AG04449 (cell line): ENCODE measurements at regions not wholly inside any gene's neighbourhood (a gene's known extent, or its start where the extent isn't known, plus 50 kb on each side); places are given as distances from the start of the nearest gene placed in this dataset.

ENCODE experiments used
- CTCF ChIA-PET: fragments of 350-600 bp; formaldehyde crosslinking; extraction: SDS; loops from one replicate; lab custom pipeline; 2021; ENCODE audit warnings: antibody characterized with exemption; lab: Yijun Ruan, JAX
- POLR2A ChIA-PET: fragments of 400-600, 350-600 bp; formaldehyde crosslinking; extraction: SDS; loops from one replicate; lab custom pipeline; 2020; ENCODE audit warnings: antibody characterized with exemption, inconsistent platforms; lab: Yijun Ruan, JAX
- DNase-seq: peaks from one replicate; pipeline ENCODE4 v3.0.0-alpha.2; 2010; ENCODE audit warnings: low read depth, low spot score
- H3K4me3 ChIP-seq: 2 replicates; pipeline ENCODE4 v1.5.1; 2011; ENCODE audit warnings: low read depth, mild to moderate bottlenecking, control low read depth, low read length
- CTCF ChIP-seq: IDR thresholded peaks from one replicate; pipeline ENCODE4 v1.5.1; 2011; ENCODE audit warnings: mild to moderate bottlenecking, moderate library complexity, low read length, control low read depth, inconsistent platforms; ENCODE audit not compliant: insufficient read depth; ENCODE audit errors: missing control alignments

- DNase-seq, result no peak
- ChIA-PET CTCF (no interaction called here), POLR2A (no interaction called here)
- no peak for TF ChIP-seq CTCF
- H3K4me3 ChIP-seq, result no peak overlapping the region
Observed at GRCh38 chr3:95088464-95088863, 1025.6 kb downstream of the NSUN3 start.

- H3K4me3 ChIP-seq, result no peak overlapping the region
- ChIA-PET POLR2A (no interaction called here), CTCF (no interaction called here)
- DNase-seq, result no peak
- no peak for TF ChIP-seq CTCF
Observed at GRCh38 chr3:95097493-95097892, 1034.6 kb downstream of the NSUN3 start.

- TF ChIP-seq CTCF, result no peak
- CTCF ChIA-PET, result no interaction called here
- POLR2A ChIA-PET, result no interaction called here
- no peak for DNase-seq
- H3K4me3 ChIP-seq, result no peak overlapping the region
Observed at GRCh38 chr3:95120921-95121320, 1058.1 kb downstream of the NSUN3 start.

GRCh38 chr3:95123104-95123503 lies 1060.2 kb downstream of the NSUN3 start:
- ChIA-PET CTCF (no interaction called here), POLR2A (no interaction called here)
- no peak for DNase-seq
- no peak for TF ChIP-seq CTCF
- no peak overlapping the region for H3K4me3 ChIP-seq

- DNase-seq, result no peak
- TF ChIP-seq CTCF, result no peak
- ChIA-PET POLR2A (no interaction called here), CTCF (no interaction called here)
- no peak overlapping the region for H3K4me3 ChIP-seq
Observed at GRCh38 chr3:95134693-95135413, 1072.0 kb downstream of the NSUN3 start.

- POLR2A ChIA-PET, result no interaction called here
- DNase-seq, result no peak
- no peak overlapping the region for H3K4me3 ChIP-seq
- CTCF ChIA-PET, result no interaction called here
- no peak for TF ChIP-seq CTCF
Observed at GRCh38 chr3:95148107-95148506, 1085.2 kb downstream of the NSUN3 start.
